HFFc6 (cell line): ENCODE measurements at regions not wholly inside any gene's neighbourhood (a gene's known extent, or its start where the extent isn't known, plus 50 kb on each side); places are given as distances from the start of the nearest gene placed in this dataset.

Experiments used
- DNase-seq: peaks from one replicate; pipeline ENCODE4 v3.0.0-alpha.2; 2018
- H3K27ac Mint-ChIP-seq: 2 replicates; pipeline ENCODE4 v1.8.0; 2020; ENCODE audit warnings: mild to moderate bottlenecking, mixed read lengths
- H3K27me3 Mint-ChIP-seq: 2 replicates; pipeline ENCODE4 v1.8.0; 2021; ENCODE audit warnings: mild to moderate bottlenecking, moderate library complexity, mixed read lengths; ENCODE audit not compliant: insufficient read depth
- H3K36me3 Mint-ChIP-seq: 2 replicates; pipeline ENCODE4 v1.8.0; 2021; ENCODE audit warnings: low read depth, mixed read lengths
- H3K4me1 Mint-ChIP-seq: 2 replicates; pipeline ENCODE4 v1.8.0; 2020; ENCODE audit warnings: low read depth, mixed read lengths
- H3K4me3 Mint-ChIP-seq: 2 replicates; pipeline ENCODE4 v1.8.0; 2020; ENCODE audit warnings: mild to moderate bottlenecking, moderate library complexity, mixed read lengths
- H3K9me3 Mint-ChIP-seq: 2 replicates; pipeline ENCODE4 v1.8.0; 2020; ENCODE audit warnings: mild to moderate bottlenecking, mixed read lengths
- TF ChIP-seq, protein P1 (sequence below): fragments of 200-600 bp; sonication (generic); IDR thresholded peaks from 2 replicates; pipeline ENCODE4 v1.5.0; 2021; ENCODE audit warnings: antibody characterized with exemption, mild to moderate bottlenecking

DNA sequence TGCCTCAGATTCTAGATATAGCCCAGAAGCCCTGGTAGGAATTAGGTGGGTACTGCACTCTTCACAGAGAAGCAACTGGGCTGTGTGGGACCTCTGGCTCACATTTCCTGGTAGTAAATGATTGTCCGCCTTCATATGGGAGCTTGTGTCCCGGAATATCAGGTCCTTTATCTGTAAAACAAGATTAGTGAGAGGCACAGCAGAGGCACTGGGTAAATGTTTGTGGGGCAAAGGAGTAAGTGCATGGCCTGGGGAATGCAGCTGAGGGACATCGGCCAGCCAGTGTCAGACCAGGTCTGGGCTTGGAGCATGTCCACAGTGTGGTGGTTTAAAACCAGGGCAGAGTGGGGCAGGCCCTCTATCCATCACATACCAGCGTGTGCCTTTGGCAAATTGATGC lies 323.3 kb upstream of the ZMIZ1 start:
- Mint-ChIP-seq H3K9me3 (no peaks in the 10 kb centered on the region), H3K4me3 (no peak overlapping the region), H3K36me3 (no peaks in the 10 kb centered on the region), H3K27ac (no peak overlapping the region), H3K27me3 (peaks cover 19% of the 10 kb centered on the region), H3K4me1 (no peaks in the 10 kb centered on the region)
- DNase-seq = no peak
- TF ChIP-seq, protein P1, sequence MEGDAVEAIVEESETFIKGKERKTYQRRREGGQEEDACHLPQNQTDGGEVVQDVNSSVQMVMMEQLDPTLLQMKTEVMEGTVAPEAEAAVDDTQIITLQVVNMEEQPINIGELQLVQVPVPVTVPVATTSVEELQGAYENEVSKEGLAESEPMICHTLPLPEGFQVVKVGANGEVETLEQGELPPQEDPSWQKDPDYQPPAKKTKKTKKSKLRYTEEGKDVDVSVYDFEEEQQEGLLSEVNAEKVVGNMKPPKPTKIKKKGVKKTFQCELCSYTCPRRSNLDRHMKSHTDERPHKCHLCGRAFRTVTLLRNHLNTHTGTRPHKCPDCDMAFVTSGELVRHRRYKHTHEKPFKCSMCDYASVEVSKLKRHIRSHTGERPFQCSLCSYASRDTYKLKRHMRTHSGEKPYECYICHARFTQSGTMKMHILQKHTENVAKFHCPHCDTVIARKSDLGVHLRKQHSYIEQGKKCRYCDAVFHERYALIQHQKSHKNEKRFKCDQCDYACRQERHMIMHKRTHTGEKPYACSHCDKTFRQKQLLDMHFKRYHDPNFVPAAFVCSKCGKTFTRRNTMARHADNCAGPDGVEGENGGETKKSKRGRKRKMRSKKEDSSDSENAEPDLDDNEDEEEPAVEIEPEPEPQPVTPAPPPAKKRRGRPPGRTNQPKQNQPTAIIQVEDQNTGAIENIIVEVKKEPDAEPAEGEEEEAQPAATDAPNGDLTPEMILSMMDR = no peak

DNA sequence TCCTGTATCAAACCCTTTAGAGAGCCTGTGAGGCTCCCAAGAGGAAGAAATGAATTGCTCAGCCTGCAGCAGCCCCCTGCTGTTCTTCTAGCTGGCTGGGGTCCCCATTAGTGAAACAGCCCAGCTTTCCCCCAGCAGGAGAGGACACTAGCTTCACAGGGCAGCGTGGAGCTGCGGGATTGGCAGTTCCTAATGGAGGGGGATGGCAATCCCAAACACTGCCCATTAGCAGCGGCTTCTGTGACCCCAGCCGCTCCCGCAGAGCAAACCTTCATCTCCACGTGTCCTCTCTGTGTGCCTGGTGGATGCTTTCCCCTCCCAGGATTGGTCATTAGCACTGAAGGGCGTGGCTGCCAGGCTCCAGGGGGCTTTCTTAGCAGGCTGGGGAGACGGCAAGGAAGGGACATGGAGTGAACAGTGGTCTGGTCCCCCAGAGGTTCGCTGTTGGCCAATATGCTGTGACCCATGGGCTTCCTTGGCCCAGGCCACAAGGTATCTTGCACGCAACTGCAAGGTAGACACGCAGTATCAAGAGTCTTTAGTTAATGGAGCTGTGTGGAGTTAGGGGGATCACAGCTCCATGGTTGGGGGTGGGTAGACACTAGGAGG lies 322.5 kb upstream of the ZMIZ1 start:
- DNase-seq = no peak
- Mint-ChIP-seq H3K4me3 (no peak overlapping the region), H3K27me3 (peaks cover 16% of the 10 kb centered on the region), H3K27ac (no peak overlapping the region), H3K9me3 (no peaks in the 10 kb centered on the region), H3K36me3 (no peaks in the 10 kb centered on the region), H3K4me1 (no peaks in the 10 kb centered on the region)
- TF ChIP-seq, protein P1 = no peak

DNA sequence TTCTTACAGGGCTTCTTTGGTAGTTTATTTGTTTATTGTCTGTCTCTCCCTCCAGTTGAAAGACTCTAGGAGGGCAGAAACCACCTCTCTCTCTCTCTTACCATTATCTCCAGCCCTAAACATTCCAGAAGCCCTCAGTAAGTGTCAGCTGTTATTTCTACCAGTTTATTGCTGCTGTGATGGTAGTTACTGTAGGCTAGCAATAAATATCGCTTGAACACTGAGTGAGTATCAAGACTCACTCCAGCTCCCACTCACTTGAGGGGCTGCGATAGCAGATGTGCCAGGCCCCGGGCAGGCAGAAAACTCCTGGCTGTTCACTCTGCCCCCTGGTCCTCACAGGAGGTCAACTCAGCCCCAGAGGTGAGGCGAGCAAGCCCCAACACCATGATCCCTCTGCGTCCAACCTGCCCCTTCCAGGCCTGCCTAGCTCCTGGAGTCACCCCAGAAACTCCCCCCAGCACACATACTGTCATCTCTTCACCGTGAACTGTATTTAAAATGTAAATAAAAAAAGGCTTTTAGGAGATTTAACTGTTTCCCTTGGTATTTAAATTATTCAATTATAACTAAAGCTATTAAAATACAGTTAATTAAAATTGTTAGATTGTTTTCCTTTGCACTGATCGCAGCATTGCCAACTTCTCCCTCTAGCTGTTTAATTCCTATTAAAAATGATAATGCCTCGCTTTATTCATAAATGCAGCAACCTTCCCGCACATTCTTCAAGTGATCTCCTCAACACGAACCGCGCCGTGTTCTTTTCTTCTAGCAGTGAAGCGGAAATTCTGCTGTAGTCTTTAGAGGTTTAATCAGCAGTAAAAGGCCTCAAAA lies 321.1 kb upstream of the ZMIZ1 start:
- H3K27me3 Mint-ChIP-seq = peaks cover 20% of the 10 kb centered on the region
- peaks cover 8% of the 10 kb centered on the region for H3K4me1 Mint-ChIP-seq
- no peak for DNase-seq
- no peaks in the 10 kb centered on the region for H3K36me3 Mint-ChIP-seq
- no peak overlapping the region for H3K4me3 Mint-ChIP-seq
- no peaks in the 10 kb centered on the region for H3K9me3 Mint-ChIP-seq
- no peak overlapping the region for H3K27ac Mint-ChIP-seq
- TF ChIP-seq, protein P1 = no peak

DNA sequence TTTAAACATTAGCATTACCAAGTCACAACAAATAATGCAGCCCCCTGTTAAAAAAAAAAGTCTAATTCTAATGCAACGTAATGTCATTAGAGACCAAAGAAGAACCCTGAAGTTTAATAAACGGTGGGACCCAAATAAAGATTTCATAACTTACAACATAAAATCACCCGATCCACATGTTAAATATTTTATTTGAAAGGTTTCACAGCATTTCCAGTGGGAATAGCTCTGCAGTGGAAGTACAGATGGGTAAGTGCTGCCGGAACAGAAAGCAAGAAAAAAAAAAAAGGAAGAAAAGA lies 320.6 kb upstream of the ZMIZ1 start:
- H3K4me3 Mint-ChIP-seq = no peak overlapping the region
- no peak for DNase-seq
- TF ChIP-seq, protein P1 = no peak
- no peaks in the 10 kb centered on the region for H3K9me3 Mint-ChIP-seq
- H3K27me3 Mint-ChIP-seq = peaks cover 23% of the 10 kb centered on the region
- H3K4me1 Mint-ChIP-seq = peaks cover 14% of the 10 kb centered on the region
- H3K27ac Mint-ChIP-seq = no peak overlapping the region
- H3K36me3 Mint-ChIP-seq = no peaks in the 10 kb centered on the region

DNA sequence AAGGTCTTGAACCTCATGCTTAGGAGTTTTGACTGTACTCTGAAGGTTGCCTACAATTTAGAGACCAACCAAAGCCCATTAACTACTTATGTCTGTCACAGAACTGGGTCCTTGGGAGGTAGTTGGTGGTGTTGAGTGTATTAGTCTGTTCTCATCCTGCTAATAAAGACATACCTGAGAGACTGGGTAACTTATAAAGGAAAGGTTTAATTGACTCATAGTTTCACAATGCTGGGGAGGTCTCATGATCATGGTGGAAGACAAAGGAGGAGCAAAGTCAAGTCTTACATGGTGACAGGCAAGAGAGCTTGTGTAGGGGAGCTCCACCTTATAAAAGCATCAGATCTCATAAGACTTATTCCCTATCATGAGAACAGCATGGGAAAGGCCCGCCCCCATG lies 319.6 kb upstream of the ZMIZ1 start:
- H3K4me1 Mint-ChIP-seq = peaks cover 17% of the 10 kb centered on the region

More for the DNA sequence above, 319.6 kb upstream of the ZMIZ1 start:
- TF ChIP-seq, protein P1 = no peak
- Mint-ChIP-seq H3K36me3 (no peaks in the 10 kb centered on the region), H3K4me3 (no peak overlapping the region), H3K27ac (no peak overlapping the region), H3K27me3 (peaks cover 28% of the 10 kb centered on the region), H3K9me3 (no peaks in the 10 kb centered on the region)
- no peak for DNase-seq
